ENCODE measurements at regions not wholly inside any gene's neighbourhood (a gene's known extent, or its start where the extent isn't known, plus 50 kb on each side); places are given as distances from the start of the nearest gene placed in this dataset.
A peak's percentile ranks its signal among the peaks of the same experiment; 100 is the strongest.

GRCh38 chr2:186327251-186327868, 158.7 kb upstream of the ZC3H15 start:
- Mint-ChIP-seq H3K27ac (peak overlapping the region; percentile 66), H3K27me3 (ENCODE audit: low read depth) (no peaks in the 10 kb centered on the region), H3K4me1 (peaks cover 32% of the 10 kb centered on the region), H3K36me3 (peaks cover 17% of the 10 kb centered on the region), H3K9me3 (peaks cover 32% of the 10 kb centered on the region), H3K4me3 (no peak overlapping the region)
- no peak for TF ChIP-seq CTCF (IDR thresholded peaks at IDR 0.05; ENCODE audit: unreplicated experiment)
- DNase-seq (ENCODE audit: low spot score in 2 of 2, unreplicated experiment in 2 of 2) = no peak

DNA sequence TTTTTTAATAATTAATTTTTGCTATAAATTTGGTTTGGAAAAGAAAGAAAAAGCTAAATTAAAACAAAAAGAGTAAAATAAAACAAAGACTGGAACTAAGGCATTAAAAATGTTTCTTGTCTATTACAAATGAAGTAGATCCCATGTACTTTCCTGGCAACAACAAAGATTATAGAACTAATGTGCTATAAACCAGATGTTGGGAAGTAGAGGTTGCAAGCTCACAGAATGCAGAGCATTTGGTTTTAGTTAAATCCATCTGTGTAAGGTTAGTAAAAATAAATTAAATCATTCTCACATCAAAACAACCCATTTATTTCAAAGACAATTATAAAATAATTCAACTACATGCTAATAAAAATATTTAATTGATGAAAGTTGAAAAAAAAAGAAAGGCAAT, 157.2 kb upstream of the ZC3H15 start:
- H3K27me3 Mint-ChIP-seq (ENCODE audit: low read depth) = no peaks in the 10 kb centered on the region
- no peak for DNase-seq (ENCODE audit: low spot score in 2 of 2, unreplicated experiment in 2 of 2)
- H3K9me3 Mint-ChIP-seq = peaks cover 20% of the 10 kb centered on the region
- peaks cover 7% of the 10 kb centered on the region for H3K36me3 Mint-ChIP-seq
- H3K4me1 Mint-ChIP-seq = peaks cover 32% of the 10 kb centered on the region
- H3K4me3 Mint-ChIP-seq = no peak overlapping the region
- no peak for TF ChIP-seq CTCF (IDR thresholded peaks at IDR 0.05; ENCODE audit: unreplicated experiment)
- no peak overlapping the region for H3K27ac Mint-ChIP-seq

- H3K4me1 Mint-ChIP-seq = peaks cover 32% of the 10 kb centered on the region
- no peak overlapping the region for H3K4me3 Mint-ChIP-seq
- H3K27me3 Mint-ChIP-seq (ENCODE audit: low read depth) = no peaks in the 10 kb centered on the region
- no peak overlapping the region for H3K27ac Mint-ChIP-seq
- H3K9me3 Mint-ChIP-seq = peaks cover 16% of the 10 kb centered on the region
- DNase-seq (ENCODE audit: low spot score in 2 of 2, unreplicated experiment in 2 of 2) = no peak
- TF ChIP-seq CTCF (IDR thresholded peaks at IDR 0.05; ENCODE audit: unreplicated experiment) = no peak
- peaks cover 4% of the 10 kb centered on the region for H3K36me3 Mint-ChIP-seq
Measured at GRCh38 chr2:186330050-186330449, 156.0 kb upstream of the ZC3H15 start.

GRCh38 chr2:186339716-186340115, 146.3 kb upstream of the ZC3H15 start:
- Mint-ChIP-seq H3K27me3 (ENCODE audit: low read depth) (no peaks in the 10 kb centered on the region), H3K9me3 (peaks cover 20% of the 10 kb centered on the region), H3K36me3 (peaks cover 8% of the 10 kb centered on the region), H3K4me3 (no peak overlapping the region), H3K4me1 (peaks cover 8% of the 10 kb centered on the region), H3K27ac (no peak overlapping the region)
- DNase-seq (ENCODE audit: low spot score in 2 of 2, unreplicated experiment in 2 of 2) = no peak
- TF ChIP-seq CTCF (IDR thresholded peaks at IDR 0.05; ENCODE audit: unreplicated experiment) = no peak

DNA sequence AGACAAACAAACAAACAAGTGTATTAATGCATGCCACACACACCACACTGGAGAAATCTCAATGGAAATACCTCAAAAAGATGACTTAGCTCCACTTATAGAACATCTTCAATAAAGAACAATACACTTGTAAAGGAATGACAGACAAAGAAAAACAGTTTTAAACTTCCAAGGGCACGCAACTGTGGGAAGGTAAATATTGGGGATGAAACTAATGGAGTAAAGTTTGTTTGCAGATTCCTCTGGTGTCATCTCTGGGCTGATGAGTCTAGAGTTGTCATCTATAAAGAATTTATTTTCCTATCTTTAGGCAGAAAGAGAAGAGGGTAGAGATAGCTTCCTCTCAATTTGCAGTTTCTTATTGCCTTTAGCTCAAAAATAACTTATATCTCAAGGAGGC, 144.0 kb upstream of the ZC3H15 start:
- H3K9me3 Mint-ChIP-seq = peaks cover 17% of the 10 kb centered on the region
- no peak for TF ChIP-seq CTCF (IDR thresholded peaks at IDR 0.05; ENCODE audit: unreplicated experiment)
- H3K4me1 Mint-ChIP-seq = peaks cover 22% of the 10 kb centered on the region
- no peak overlapping the region for H3K27ac Mint-ChIP-seq
- no peaks in the 10 kb centered on the region for H3K27me3 Mint-ChIP-seq (ENCODE audit: low read depth)
- H3K4me3 Mint-ChIP-seq = no peak overlapping the region
- peaks cover 12% of the 10 kb centered on the region for H3K36me3 Mint-ChIP-seq
- no peak for DNase-seq (ENCODE audit: low spot score in 2 of 2, unreplicated experiment in 2 of 2)

- no peak for TF ChIP-seq CTCF (IDR thresholded peaks at IDR 0.05; ENCODE audit: unreplicated experiment)
- H3K9me3 Mint-ChIP-seq = no peaks in the 10 kb centered on the region
- peaks cover 5% of the 10 kb centered on the region for H3K36me3 Mint-ChIP-seq
- peak overlapping the region; percentile 64 for H3K27ac Mint-ChIP-seq
- H3K27me3 Mint-ChIP-seq (ENCODE audit: low read depth) = no peaks in the 10 kb centered on the region
- peaks cover 46% of the 10 kb centered on the region for H3K4me1 Mint-ChIP-seq
- DNase-seq (ENCODE audit: low spot score in 2 of 2, unreplicated experiment in 2 of 2) = no peak
- no peak overlapping the region for H3K4me3 Mint-ChIP-seq
Measured at GRCh38 chr2:186345745-186346144, 140.3 kb upstream of the ZC3H15 start.

Measured in mesothelial cell of epicardium (in vitro differentiated cells).